ENCODE measurements at regions not wholly inside any gene's neighbourhood (a gene's known extent, or its start where the extent isn't known, plus 50 kb on each side); places are given as distances from the start of the nearest gene placed in this dataset.
A peak's percentile ranks its signal among the peaks of the same experiment; 100 is the strongest.

DNA sequence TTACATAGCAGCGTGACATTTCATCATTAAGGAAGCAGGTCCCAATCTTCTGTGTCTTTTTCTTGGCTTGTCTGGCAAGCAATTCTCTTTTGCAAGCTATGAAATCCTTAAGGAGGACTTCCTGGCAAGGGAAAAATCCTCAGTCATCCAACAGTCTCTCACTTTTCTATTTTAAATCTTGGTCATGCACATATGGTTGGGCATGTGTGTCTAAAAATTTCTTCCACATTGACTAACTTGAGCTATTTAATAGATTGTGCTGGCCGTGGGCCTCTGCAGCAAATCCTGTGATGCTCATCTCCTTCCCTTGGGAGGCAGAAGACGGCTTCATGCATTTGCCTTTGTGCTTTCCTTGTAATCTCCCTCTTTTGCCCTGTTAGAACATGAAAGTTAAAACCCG lies 634.3 kb upstream of the FANCL start:
- DNase-seq, result no peak

DNA sequence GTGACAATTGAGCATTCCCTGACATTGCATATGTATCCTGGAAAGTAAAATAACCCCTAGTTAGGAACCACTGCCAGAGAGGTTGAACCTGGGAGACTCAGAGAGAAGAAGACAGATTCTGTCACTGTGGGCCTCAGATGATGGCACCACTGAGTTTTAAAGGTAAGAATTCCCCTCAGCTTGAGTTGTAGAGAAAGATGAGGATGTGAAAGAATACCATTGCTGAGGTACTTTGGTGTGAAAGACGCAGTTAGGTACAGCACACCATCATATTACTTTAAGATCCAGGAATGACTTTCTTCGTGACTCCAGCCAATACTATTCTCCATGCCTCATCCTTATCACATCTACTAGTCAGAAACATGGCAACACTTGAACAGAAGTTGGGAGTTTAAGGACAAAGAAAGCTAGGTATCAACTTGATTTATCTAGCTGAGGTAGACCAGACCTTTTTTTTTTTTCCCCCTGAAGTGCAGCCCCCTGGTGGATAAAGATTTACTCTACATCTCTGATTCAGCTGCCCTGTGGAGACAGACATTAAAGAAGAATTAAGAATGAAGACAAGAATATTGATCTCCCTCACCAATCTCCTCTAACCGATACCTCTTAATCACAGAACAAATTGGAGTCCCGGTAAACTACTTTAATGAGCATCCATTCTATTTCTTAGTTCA lies 630.5 kb upstream of the FANCL start:
- DNase-seq, result no peak

DNA sequence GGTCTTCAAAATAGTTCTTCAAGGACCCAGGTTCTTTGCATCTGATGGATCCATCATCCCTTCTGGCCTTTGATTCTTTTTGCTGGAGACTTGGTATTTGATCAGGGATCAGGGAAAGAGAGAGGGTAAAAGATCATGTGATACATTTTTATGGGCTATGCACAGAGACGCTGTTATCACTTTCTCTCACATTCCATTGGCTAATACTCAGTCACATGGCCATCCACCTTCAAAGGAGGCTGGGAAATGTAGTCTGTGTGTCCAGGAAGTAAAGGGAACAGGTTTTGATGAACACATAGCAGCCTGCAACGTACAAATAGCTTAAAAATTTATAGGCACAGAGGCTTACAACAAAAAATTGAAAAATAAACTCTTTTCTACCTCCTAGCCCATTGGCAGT lies 629.6 kb upstream of the FANCL start:
- DNase-seq, result peak in 1 of 5 experiments; percentile 13

DNA sequence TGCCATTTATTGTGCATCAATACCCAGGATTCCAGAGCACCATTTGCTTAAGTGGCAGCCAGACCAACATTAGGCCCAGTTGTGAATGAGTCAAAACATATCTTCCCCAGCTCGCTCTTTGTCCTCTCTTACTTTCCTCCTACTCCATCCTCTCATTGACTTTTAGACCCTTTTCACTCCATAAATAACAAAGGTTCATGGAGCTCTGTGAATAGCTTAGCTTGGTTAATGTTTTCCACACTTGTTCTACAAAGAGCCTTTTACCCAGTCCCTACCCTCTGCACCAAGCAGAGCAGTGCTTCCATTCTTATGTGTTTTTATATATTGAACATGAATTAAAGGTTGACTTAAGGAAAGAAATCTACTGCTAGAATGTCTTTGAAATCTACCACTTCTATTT lies 625.8 kb upstream of the FANCL start:
- no peak for DNase-seq

DNA sequence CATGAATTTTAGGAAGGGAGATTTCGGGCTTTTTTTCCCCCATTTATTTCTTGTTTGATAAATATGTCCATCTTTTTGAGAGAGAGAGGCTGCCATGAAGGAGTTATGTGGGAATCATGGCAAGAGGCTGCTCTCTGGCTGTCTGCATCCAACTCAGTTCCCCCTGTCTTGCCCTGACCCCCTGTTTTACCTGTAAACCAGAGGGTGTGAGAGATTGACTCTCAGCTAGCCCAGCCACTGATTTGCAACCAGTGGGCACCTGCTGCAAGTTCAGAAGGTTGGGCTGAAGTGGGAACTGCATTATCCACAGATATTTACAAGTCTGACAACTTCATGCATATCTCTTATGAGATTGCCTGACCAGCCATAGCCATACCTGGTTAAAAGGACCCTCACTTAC lies 625.4 kb upstream of the FANCL start:
- no peak for DNase-seq

DNA sequence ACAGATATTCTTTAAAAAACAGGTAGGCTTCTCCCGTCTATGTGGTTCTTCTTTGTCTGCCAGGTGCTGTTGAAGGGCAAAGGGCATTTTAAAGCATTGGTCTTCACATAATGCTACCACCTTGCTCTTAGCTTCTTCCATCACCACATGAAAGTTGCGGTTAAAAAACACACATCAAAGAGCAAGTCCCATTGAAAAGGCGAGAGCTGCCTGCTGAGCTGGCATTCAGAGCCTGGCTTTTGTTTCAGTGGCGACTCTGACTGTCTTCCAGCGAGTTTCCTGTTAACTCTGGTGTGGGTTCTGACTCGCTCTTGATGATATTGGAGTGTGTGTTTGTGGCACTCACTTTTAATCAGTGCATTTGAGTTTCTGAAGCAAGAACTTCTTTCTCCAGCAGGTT lies 624.9 kb upstream of the FANCL start:
- DNase-seq, result peak in 1 of 5 experiments; percentile 41

DNA sequence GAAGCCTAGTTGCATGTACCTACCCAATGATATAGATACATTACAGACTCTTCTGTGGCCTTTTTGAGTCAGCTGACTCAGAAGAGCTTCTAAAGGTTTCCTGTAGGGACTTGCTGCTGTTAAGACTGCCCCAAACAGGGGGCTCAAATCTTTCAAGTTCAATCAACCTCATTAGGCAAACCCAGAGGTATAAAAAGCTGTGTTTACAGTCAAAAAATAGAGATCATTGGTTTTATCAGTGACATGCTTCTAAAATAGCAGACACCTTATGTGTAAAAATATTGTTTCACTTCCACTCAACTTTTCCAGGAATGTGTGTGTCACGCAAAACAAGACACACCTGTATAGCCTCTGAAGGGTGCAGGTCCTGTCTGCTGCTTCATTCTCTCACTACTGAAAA lies 624.3 kb upstream of the FANCL start:
- no peak for DNase-seq

DNA sequence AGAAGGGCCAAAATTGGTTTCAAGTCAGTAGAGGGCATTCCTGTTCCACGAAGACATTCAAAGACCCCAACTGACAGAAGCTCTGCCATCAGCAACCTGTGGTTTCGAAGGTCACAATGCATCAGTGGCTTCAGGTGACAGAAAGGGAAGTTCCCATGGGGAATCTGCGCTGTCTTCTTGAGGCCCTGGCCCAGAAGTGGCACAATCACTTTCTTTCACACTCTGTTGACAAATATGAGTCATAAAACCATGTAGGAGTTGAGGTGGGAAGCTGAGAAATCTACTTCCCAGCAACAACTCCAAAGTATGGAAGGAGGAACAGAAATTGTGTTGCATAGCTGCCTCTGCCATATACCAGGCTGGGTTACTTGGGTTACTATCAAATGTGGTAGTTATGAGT lies 621.1 kb upstream of the FANCL start:
- no peak for DNase-seq

DNA sequence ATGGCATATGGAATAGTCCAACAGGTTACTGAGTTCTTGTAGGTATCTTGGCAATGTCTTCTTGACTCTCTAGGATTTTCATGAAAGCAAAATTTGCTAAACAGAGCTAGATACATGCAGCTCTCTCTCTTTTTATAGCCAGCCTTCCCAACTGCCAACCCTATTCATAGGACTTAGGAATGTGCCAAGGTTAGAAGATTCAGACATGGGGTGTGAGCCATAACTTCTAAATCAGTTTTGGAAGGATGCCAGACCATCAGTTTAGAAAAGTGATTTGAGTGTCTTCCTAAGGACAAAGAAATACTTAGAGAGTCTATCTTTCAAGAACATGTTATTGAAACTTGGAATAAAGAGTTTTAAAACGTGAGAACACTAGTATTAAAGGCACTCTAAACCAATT lies 619.5 kb upstream of the FANCL start:
- no peak for DNase-seq

DNA sequence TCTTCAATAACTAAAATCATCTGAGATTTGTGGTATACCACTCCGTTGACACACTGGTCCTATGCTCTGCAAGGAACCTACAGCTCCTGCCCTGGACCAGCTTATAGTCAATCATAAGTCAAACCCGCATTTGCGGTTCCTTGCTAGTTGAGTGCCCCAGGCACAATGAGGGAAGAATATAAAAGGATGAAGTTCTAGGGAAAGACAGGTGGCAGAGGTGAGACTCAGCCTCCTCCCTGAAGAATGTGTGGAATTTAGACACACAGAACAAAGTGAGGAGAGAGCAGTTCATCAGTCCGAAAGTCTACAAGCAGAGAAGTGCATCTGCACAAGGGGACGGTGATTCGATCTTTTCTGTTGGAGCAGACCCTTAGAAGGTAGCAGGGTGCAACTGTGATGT lies 615.0 kb upstream of the FANCL start:
- DNase-seq, result no peak

DNA sequence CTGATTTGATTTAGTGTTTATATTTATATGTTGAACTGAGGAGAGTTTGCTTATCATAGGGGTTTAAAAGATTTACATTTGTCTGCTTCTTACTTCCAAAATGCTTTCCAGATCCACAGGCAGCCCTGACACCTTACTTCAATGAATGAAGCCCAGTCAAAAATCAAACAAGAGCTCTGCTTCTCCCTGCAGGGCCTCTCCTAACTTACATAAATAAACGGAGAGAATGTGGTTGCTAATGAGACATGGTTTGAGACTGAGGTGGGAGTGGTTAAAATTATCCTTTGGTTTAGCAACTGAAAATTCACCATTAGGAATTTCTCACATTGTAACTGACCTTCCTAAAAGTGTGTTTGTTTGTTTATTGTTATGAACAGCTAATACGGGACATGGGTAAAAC lies 612.3 kb upstream of the FANCL start:
- no peak for DNase-seq

DNA sequence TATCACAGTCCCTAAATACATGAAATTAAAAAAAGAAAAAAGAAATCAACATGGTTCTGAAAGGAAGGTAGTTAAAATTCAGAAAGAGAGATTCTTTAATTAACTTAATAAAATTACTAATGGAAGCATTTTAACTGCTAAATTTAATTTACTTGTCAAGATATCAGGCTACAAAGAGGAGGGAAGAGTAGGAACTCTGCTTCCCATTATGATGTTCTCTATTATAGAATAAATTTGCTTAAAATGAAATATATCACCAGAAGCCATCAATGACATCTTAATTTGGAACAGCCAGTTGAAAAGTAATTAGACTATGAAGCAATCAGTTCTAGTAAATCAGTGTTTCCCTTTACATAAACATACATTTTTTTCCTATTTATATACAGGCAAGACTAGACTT lies 611.8 kb upstream of the FANCL start:
- no peak for DNase-seq

DNA sequence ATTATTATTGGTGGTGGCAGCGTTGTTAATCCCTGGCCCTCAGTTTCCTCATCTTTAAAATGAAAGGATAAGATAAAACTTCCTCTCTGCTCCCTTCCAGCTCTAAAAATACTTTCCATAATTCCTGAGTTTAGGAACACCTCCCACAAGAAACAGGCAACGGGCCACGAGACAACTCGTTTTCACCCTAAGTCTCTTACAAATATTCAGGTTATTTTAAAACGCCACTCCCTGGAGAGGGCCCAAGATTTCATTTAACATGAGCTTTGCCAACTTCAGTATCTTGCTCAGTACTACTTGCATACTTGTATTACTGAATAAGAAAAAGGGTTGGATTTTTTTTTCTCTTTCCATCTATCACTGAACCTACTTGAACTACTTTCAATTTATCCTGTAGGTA lies 611.1 kb upstream of the FANCL start:
- DNase-seq, result no peak

DNA sequence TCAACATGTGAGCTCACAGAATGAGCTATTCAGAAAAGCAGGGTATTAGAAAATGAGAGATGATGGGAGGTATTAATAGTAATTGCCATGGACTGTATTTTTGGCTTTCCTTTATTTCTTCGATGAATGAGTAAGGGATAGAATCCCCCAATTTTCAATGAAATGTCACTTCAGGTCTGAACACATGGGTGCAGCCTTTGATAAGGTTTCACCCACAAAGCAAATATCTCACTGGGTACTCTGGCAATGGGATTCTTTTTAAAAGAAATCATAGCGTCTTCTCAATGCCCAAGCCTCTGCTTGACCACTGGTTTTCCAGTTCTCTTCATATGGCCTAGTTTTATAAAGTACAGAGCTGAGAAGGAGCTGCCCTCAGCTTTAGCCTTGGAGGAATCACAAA lies 610.5 kb upstream of the FANCL start:
- no peak for DNase-seq

DNA sequence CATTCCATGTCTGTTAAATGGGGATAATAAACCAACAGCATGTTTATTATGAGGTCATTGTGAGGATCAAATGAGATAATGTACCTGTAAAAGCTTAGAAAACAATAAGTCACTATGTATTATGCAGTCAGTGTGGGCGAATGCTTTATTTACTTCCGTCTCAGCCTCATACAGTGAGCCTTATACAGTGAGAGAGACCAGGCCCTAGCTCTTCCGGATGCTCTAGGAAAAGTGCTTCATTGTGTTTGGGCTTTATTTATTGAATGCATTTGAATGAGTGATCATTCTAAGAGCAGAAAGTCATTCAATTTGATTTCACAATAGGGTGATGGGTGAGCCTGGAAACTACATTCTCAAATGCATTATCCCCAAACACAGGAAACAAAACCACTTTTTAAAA lies 603.9 kb upstream of the FANCL start:
- DNase-seq, result no peak

DNA sequence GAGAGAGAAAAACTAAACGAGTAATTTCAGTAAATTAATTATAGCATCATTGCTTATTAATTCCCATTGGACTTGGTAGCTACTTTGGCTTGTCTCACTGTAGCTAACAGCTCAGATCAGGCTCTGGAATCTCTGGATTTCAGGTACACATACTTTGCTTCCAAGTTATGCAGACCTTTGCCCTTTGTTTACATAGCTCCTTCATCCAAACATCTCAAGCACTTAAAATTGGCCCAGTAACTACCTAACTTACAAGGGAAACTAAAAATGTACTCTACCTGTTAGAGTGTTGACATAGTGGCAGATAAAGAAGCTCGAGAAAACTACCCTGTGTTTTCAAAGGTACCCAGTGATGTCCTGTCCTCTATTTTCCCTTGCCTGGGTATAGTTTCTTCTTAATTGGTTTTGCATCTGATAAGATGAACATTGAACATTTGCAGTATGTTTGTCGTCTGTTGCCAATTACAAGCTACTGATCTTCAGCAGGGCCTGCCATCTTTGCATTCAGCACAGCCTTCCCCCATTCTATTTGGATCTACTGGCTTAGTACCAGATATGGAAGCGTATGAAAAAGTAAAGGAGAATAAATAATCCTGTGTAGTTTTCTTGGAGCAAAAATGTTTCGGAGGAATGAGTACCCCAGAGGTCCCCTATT lies 601.5 kb upstream of the FANCL start:
- DNase-seq, result no peak

DNA sequence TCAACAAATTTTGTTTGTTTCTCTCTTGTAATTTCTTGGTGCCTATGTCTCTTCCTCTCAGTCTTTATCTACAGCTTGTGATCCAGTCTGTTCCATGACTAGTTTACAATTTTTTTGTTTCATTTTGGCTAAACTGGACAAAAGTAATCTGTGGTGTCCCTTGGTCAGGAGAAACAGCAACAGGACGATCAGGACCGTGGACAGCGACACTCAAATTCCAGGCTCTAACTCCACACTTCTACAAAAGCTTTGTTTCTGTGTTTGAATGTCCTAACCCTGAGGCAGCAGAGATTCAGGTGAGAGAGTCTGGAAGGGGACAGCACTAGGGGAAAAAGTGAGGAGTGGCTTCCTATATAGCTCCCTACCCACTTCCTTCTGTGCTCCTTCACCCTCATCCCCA lies 593.3 kb upstream of the FANCL start:
- peak in 1 of 5 experiments; percentile 2 for DNase-seq

DNA sequence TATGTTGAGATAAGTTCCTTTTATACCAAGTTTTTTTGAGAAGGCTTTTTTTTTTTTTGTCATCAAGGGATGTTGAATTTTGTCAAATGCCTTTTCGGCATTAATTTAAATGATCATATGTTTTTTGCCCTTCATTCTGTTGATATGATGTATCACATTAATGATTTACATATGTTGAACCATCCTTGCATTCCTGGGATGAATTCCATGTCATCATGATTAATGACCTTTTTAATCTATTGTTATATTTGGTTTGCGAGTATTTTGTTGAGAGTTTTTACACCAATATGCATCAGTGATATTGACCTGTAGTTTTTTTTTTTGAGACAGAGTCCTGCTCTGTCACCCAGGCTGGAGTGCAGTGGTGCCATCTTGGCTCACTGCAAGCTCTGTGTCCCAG lies 585.7 kb upstream of the FANCL start:
- no peak for DNase-seq

DNA sequence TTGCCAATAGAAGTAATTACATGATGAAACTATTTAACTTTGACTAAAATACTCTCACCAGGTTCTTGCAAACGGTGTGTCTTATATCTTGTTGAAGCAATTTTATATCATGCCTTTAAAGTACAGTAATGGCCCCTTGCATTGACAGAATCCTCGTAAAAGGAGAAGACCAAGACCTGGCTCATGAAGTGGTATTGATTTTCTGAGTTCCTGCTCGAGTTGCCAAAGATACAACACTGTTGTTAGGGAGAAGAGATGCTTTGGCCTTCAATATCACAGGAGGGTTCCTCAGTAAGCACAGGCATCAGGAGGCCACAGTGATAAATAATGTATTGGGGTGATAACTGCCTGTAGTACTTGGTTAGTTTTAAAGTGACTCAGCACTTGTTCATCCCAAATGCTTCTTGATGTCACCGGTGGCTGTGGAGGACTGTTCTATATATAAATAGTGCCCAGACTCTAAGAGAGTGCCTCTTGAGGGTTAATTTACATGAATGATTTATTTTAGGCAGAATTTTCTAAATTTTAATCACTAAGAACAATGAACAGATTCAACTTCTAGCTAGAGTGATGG lies 571.7 kb upstream of the FANCL start:
- DNase-seq, result no peak

DNA sequence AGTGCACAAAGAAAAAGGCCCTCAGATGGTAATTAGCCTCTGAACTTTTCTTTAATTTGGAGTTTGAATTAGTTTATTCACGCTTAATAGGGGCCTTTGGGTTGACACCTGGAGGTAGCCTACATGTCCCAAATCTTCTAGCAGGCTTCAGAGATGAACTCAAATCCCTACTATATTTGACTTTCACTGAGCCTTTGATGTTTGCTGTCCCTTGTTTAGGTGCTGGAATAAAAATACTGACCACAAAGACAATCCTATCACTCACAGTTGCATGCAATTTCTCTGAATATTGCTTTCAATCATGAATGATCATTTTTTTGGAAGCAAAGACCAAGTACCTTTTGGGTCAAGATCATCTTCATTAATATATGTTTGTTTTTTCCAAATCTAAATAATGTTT lies 564.0 kb upstream of the FANCL start:
- DNase-seq, result no peak

DNA sequence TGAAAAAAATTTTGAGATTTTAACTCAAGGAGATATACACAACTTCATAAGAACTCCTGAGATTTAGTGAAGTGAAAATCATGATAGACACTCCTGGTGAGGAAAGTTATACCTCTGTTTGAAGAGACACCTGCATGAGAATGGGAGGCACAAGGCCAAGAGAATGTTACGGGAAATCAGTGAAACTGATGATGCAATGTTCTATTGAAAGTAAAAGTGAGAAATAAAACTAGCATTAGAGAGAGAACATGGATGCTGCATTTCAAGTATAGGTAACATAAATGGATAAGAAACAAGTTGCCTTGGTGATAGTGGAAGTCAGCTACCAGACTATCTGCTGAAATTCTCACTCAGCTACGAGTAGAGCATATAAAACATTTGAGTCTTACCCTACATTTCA lies 562.1 kb upstream of the FANCL start:
- no peak for DNase-seq

DNA sequence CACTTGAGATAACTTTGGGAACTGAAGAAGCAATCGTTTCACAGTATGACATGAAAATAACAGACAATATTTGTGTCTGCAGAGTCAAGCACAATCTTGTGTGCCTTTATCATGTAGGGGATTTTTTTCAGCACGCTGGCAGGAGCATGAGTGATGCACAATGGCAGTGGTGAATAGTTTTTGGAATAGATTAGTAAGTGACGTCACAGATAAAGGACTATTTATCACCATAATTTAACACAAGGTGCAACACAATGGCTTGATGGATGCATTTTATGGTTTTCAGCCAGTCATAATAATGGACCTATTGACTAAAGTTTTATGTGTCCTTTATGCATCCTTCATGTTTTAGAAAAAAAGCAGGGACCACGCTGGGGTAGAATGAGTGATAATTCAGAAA lies 559.8 kb upstream of the FANCL start:
- DNase-seq, result no peak

DNA sequence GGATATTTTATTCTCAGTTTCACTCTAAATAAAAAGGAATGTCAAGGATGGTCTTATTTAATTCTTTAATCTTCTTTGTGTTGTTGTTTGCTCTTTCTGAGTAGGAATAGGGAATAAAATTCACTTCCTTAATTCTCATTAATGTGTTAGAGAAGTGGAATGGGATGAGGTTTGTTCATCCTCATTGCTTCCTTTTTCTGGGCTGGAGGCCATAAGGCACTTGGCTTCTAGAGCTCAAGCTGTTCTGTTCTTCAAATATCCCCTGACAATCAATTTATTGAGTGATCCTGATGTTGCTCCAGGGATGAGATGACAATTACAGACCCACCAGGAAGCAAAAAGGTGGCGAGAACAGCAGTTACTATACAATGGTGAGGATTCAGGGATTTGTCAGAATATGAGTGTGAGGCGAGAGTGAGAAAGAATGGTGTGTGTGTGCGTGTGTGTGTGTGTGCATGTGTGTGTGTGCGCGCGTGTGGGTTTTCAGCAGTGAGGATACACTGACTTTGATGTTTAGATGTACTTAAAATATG lies 557.6 kb upstream of the FANCL start:
- no peak for DNase-seq

DNA sequence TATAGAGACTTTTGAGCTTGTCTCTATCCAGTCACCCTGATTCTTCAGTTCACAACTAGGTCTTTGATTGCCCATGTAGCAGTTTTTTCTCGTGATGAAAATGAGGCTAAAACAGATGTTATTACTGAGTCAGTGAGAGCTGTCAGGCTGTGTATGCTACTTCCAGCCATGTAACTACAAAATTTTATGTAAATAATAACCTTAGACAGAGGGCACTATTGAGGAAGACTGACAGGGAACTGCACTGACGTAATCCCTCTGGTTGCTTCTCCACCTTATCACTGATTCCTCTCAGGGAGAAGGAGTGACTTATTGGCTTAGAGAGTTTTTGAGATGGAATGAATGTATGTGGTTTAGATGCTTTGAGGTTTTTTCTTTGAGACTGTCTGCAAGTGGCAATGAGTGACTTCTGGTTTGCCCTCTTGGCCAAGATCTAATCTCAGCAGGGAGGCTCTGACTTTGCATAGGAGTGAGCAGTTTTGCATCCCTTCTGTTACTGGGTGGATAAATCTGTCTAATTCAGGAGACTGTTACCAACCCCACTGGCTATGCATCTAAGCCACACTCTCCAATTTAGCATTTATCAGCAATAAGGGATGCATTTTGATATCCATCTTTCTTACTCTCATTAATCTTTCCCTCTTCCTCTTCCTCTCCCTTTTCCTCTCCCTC lies 555.2 kb upstream of the FANCL start:
- DNase-seq, result no peak

Measured in T-helper 2 cell (primary cell).